ENCODE measurements at regions not wholly inside any gene's neighbourhood (a gene's known extent, or its start where the extent isn't known, plus 50 kb on each side); places are given as distances from the start of the nearest gene placed in this dataset.

- intact Hi-C loops (cut with DNase I) = no loop called here
- 87 to 88% methylated on average over 31 of the region's 31 CpGs for WGBS, 2 donors
- DNase-seq = no peak
- Histone ChIP-seq H3K4me3 (no peak overlapping the region), H3K27me3 (no peaks in the 10 kb centered on the region), H3K27ac (no peak overlapping the region), H3K36me3 (no peaks in the 10 kb centered on the region), H3K4me1 (no peaks in the 10 kb centered on the region), H3K9me3 (no peaks in the 10 kb centered on the region)
- TF ChIP-seq POLR2AphosphoS5 (IDR thresholded peaks at IDR 0.05) (no peak), EP300 (IDR thresholded peaks at IDR 0.05) (no peak), CTCF (IDR thresholded peaks at IDR 0.05) (no peak), POLR2A (IDR thresholded peaks at IDR 0.05) (no peak)
Observed at GRCh38 chr18:40939656-40940515, 1015.1 kb upstream of the PIK3C3 start.

- Histone ChIP-seq H3K4me3 (no peak overlapping the region), H3K36me3 (no peaks in the 10 kb centered on the region), H3K9me3 (no peaks in the 10 kb centered on the region), H3K27ac (no peak overlapping the region), H3K27me3 (no peaks in the 10 kb centered on the region), H3K4me1 (no peaks in the 10 kb centered on the region)
- DNase-seq = no peak
- WGBS, 2 donors = 59 to 83% methylated on average over 2 of the region's 2 CpGs
- TF ChIP-seq CTCF (IDR thresholded peaks at IDR 0.05) = no peak
- TF ChIP-seq POLR2A (IDR thresholded peaks at IDR 0.05) = no peak
- no peak for TF ChIP-seq EP300 (IDR thresholded peaks at IDR 0.05)
- TF ChIP-seq POLR2AphosphoS5 (IDR thresholded peaks at IDR 0.05) = no peak
- intact Hi-C loops (cut with DNase I) = no loop called here
Observed at GRCh38 chr18:40938615-40939014, 1016.4 kb upstream of the PIK3C3 start.

GRCh38 chr18:40937386-40937785 is 1017.6 kb upstream of the PIK3C3 start:
- no peak overlapping the region for H3K4me3 ChIP-seq
- no peaks in the 10 kb centered on the region for H3K27me3 ChIP-seq
- intact Hi-C loops (cut with DNase I) = no loop called here
- H3K36me3 ChIP-seq = no peaks in the 10 kb centered on the region
- H3K9me3 ChIP-seq = no peaks in the 10 kb centered on the region
- no peak overlapping the region for H3K27ac ChIP-seq
- no peak for DNase-seq
- WGBS, 2 donors = 81 to 86% methylated on average over 2 of the region's 2 CpGs
- no peaks in the 10 kb centered on the region for H3K4me1 ChIP-seq
- TF ChIP-seq POLR2A (IDR thresholded peaks at IDR 0.05) = no peak
- TF ChIP-seq EP300 (IDR thresholded peaks at IDR 0.05) = no peak
- TF ChIP-seq POLR2AphosphoS5 (IDR thresholded peaks at IDR 0.05) = no peak
- TF ChIP-seq CTCF (IDR thresholded peaks at IDR 0.05) = no peak

- Histone ChIP-seq H3K27ac (no peak overlapping the region), H3K4me1 (no peaks in the 10 kb centered on the region), H3K4me3 (no peak overlapping the region), H3K27me3 (no peaks in the 10 kb centered on the region), H3K9me3 (no peaks in the 10 kb centered on the region), H3K36me3 (no peaks in the 10 kb centered on the region)
- 15 to 32% methylated on average over 1 of the region's 1 CpG for WGBS, 2 donors
- DNase-seq = no peak
- intact Hi-C loops (cut with DNase I) = no loop called here
- no peak for TF ChIP-seq POLR2A (IDR thresholded peaks at IDR 0.05)
- peak in 1 of 4 experiments; percentile 8 for TF ChIP-seq CTCF (IDR thresholded peaks at IDR 0.05)
- TF ChIP-seq POLR2AphosphoS5 (IDR thresholded peaks at IDR 0.05) = no peak
Observed at GRCh38 chr18:40935423-40935822, 1019.6 kb upstream of the PIK3C3 start.

- no peak for DNase-seq
- TF ChIP-seq CTCF (IDR thresholded peaks at IDR 0.05) = no peak
- TF ChIP-seq EP300 (IDR thresholded peaks at IDR 0.05) = no peak
- no peak for TF ChIP-seq POLR2A (IDR thresholded peaks at IDR 0.05)
- TF ChIP-seq POLR2AphosphoS5 (IDR thresholded peaks at IDR 0.05) = no peak
- intact Hi-C loops (cut with DNase I) = no loop called here
- H3K4me3 ChIP-seq = no peak overlapping the region
- WGBS, 2 donors = 73 to 75% methylated on average over 2 of the region's 2 CpGs
- H3K27me3 ChIP-seq = no peaks in the 10 kb centered on the region
- H3K36me3 ChIP-seq = no peaks in the 10 kb centered on the region
- no peak overlapping the region for H3K27ac ChIP-seq
- H3K9me3 ChIP-seq = no peaks in the 10 kb centered on the region
- no peaks in the 10 kb centered on the region for H3K4me1 ChIP-seq
Observed at GRCh38 chr18:40932862-40933261, 1022.2 kb upstream of the PIK3C3 start.

All from sigmoid colon (tissue), 6 donors.